ENCODE measurements at regions not wholly inside any gene's neighbourhood (a gene's known extent, or its start where the extent isn't known, plus 50 kb on each side); places are given as distances from the start of the nearest gene placed in this dataset.

DNA sequence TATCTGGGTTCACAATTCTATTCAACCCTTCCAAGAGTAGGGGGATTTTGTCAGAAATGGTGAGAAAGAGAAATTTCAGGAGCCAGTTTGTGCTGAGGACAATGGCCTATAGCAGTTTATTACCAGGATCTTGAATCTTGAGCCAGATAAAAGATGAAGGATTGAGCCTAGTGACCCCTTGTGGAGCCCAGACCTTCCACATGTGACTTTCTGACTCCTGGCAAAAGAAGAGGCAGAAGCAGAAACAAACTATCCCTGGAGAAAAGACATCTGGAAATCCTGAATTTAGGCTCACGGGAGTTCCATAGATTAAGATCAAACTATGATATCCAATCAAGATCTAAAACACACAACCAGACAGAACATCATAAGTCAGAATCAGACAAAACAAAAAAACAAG is 60.9 kb upstream of the CHRM2 start:
- in situ Hi-C loops (cut with HindIII; ENCODE audit: low sequenced_read_pairs): no loop called here
- no peak for DNase-seq (ENCODE audit: low spot score)

DNA sequence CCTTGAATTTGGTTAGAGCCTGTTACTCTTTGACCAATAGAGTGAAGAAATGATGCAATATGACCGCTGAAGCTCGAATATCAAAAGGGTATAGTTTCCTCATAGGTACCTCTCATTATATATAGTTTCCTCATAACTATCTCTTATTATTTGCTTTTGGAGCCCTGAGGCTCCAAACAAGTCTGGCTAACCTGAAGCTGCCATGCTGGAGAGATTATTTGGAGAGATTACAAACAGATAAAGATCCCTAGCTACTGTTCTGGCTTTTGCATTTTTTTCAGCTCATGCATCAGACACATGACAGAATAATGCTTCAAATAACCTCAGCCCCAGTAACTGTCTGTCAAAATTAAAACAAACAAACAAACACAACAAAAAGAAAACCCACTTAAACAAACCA is 65.4 kb upstream of the CHRM2 start:
- in situ Hi-C loops (cut with HindIII; ENCODE audit: low sequenced_read_pairs): no loop called here

DNA sequence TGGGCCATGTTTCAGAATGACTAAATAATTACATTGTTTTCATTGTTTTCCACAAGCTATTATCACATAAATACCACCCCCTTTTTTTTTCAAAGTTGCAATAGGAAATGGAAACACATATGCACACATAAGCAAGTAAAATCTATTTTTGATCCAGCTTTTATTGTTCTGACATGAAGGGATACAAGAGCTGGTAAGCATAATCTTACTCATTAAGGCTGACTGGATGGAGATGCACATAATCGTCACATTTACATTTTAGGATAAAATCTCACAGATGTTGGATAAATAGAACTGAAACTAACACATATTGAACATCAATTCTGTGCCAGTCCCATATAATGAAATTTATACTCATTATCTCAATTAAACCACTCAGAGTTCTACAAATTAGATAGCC is 84.5 kb upstream of the CHRM2 start:
- DNase-seq (ENCODE audit: low spot score): no peak
- in situ Hi-C loops (cut with HindIII; ENCODE audit: low sequenced_read_pairs): no loop called here

More for the DNA sequence above, 65.4 kb upstream of the CHRM2 start:
- no peak for DNase-seq (ENCODE audit: low spot score)

DNA sequence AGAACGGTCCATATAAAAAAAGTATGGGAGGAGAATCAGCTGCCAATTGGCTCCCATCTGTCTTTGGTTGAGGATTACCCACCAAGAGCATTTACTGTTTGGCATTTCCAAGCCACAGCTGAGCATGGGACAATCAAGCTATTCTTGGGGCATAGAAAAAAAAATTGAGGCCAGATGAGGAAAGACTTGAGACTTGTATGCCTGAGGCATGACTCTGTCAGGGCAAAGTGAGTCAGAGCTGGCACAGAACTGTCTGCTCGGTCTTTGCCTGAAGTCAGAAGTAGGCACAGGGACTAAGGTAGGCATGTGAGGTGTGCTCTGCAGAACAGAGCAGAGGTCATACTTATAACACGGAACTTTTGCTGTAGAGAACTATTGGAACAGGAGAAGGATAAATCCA is 126.5 kb upstream of the CHRM2 start:
- no peak for DNase-seq (ENCODE audit: low spot score)
- in situ Hi-C loops (cut with HindIII; ENCODE audit: low sequenced_read_pairs): no loop called here

DNA sequence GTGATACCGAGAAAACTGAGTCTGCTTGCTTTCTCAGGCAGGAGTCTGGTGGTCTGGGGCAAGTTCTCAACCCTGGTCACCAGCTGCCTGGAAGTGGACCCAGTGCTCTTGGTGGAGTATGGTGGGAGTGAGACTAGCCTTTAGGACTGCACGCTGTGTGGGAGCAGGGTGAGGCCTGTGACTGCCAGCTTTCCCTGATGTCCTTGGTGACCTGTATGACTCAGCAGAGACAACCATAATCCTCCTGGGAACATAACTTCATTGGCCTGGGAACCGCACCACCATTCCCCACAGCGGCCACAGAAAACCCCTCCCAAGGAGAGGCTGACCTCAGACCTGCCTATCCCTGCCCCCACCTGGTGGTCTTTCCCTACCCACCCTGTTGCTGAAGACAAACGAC is 139.5 kb upstream of the CHRM2 start:
- in situ Hi-C loops (cut with HindIII; ENCODE audit: low sequenced_read_pairs): no loop called here
- no peak for DNase-seq (ENCODE audit: low spot score)

DNA sequence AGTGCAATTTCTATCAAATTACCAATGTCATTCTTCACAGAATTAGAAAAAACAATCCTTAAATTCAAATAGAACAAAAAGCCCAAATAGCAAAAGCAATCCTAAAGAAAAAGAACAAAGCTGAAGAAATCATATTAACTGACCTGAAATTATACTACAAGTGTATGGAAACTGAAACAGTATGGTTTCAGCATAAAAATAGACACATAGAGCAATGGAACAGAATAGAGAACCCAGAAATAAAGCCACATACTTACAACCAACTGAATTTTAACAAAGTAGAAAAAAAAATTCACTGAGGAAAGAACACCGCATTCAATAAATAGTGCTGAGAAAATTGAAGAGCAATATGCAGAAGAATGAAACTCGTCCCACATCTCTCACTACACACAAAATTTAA is 142.0 kb upstream of the CHRM2 start:
- in situ Hi-C loops (cut with HindIII; ENCODE audit: low sequenced_read_pairs): no loop called here
- DNase-seq (ENCODE audit: low spot score): no peak

DNA sequence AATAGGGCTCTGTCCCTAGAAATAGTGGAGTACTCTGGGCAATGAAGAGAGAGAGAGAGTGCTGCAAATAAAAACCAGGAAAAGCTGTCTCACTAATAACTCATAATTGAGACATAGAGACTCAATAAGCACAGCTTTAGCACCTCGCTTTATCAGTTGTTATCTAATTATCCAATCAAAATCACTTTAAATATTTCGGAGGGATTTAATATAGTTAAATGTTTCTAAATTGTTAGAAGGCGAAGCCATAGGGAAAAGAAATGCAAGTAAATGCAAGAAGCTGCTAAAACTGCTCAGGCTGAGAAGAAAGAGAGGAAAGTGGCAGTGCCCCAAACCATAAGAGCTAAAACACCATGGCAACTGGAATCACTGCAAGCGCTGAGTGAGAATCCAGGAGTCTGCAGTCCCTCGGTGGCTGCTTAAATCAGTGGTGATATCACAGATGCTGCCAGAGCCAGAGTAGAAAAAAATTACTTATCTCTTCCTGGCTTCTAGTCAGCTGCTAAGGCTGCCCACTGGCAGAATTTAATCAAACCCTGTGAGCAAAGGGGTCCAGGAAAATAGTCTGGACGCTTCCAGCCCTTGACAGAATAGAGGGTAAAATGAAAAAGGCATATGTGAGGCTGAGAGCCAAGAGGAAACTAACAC is 150.4 kb upstream of the CHRM2 start:
- DNase-seq (ENCODE audit: low spot score): no peak
- in situ Hi-C loops (cut with HindIII; ENCODE audit: low sequenced_read_pairs): no loop called here

DNA sequence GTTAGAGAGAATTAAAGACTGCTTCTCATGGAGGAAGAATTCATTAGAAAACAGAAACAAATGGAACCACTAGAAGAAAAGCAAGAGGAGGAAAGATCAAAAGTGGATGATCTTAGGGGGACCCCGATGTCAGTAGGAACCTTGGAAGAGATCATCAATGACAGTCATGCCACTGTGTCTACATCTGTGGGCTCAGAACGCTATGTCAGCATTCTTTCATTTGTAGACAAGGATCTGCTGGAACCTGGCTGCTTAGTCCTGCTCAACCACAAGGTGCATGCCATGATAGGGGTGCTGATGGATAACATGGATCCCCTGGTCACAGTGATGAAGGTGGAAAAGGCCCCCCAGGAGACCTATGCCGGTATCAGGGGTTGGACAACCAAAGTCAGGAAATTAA is 154.4 kb upstream of the CHRM2 start:
- DNase-seq (ENCODE audit: low spot score): no peak
- in situ Hi-C loops (cut with HindIII; ENCODE audit: low sequenced_read_pairs): no loop called here

DNA sequence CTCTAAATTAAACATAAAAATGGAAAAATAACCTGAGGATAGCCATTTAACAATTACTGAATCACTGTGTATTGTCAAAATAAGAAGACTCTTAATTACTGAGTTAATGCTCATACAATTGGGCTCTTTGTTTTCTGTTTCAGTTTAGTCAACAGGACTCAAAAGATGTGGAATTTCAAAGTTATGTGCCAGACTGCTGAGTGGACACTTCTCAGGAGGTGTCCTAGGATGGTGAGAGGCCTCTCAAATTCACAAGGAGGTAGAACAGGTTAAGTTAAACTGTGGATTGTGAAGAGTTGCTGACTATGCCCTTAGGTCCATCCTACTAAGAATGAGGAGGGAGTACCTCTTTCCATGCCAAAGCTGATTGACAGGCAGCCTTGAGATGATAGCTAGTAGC is 157.7 kb upstream of the CHRM2 start:
- DNase-seq (ENCODE audit: low spot score): no peak
- in situ Hi-C loops (cut with HindIII; ENCODE audit: low sequenced_read_pairs): no loop called here

DNA sequence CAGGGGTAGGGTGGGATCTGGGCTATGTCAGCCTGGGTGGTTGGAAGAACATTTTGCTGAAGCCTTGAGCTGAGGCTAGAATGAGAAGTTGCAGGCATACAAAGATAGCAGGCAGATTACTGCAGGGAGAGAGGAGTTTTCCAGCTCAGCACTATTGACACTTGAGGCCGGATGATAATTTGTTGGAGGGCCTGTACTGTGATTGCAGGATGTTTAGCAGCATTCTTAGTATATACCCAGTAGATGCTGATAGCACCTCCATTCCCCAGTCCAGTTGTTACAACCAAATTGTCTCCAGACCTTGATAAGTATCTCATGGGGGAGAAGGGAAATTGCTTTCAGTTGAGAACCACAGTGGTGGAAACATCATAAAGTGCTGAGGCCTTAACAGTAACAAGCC is 158.6 kb upstream of the CHRM2 start:
- in situ Hi-C loops (cut with HindIII; ENCODE audit: low sequenced_read_pairs): no loop called here
- no peak for DNase-seq (ENCODE audit: low spot score)

DNA sequence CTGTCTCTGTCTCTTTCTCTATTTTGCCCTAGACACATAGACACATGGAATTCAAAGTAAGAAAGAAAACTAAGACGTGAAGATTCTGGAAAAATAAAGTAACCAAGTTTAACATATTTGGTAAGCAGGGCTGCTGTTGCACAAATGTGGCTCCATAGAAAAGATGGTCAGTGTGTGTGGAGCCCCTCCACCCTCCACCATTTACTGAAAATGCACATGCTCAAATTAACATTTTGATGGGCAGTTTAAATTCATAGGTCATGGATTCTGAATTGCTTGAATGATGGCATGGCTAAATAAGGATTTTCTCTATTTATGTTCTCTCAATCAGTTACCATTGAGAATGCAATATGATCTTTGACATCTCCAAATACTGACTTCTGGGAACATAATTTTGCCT is 165.5 kb upstream of the CHRM2 start:
- in situ Hi-C loops (cut with HindIII; ENCODE audit: low sequenced_read_pairs): no loop called here
- DNase-seq (ENCODE audit: low spot score): no peak

DNA sequence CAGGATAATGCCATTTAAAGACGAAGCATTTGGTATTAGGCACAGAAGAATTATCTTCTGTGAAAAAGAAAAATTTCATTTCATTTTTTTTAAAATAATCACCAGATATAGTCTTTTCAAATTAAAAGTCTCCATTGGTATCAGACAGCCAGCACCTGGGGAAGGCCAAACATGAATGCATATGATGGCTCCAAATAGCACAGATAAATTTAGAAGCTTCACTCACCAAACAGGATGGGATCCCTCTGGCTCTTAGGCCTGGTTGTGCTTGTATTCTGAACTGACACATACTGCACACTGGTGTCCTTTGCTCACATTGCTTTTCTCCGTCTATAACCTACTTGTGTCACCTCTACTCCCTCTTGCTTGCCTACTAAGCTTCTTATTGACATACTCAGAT is 169.5 kb upstream of the CHRM2 start:
- in situ Hi-C loops (cut with HindIII; ENCODE audit: low sequenced_read_pairs): no loop called here

DNA sequence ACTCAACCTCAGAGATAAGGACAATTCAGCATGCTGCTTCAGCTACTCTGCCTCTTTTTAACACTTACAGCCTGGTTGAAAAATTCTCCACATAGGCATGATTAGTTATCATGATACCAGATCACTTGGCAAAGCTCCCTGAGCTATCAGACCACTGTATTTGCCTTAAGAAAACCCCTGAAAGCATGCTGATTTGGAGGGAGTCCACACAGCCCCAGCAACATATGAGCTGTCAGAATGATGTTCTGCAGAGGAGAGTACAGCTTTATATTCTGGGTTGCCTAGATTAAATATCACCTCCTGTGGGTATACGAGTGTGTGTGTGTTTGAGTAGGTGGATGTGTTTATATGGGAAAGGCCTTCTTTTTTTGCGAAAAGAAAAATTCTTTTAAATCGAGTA is 170.2 kb upstream of the CHRM2 start:
- DNase-seq (ENCODE audit: low spot score): no peak
- in situ Hi-C loops (cut with HindIII; ENCODE audit: low sequenced_read_pairs): no loop called here

More for the DNA sequence above, 169.5 kb upstream of the CHRM2 start:
- DNase-seq (ENCODE audit: low spot score): no peak

DNA sequence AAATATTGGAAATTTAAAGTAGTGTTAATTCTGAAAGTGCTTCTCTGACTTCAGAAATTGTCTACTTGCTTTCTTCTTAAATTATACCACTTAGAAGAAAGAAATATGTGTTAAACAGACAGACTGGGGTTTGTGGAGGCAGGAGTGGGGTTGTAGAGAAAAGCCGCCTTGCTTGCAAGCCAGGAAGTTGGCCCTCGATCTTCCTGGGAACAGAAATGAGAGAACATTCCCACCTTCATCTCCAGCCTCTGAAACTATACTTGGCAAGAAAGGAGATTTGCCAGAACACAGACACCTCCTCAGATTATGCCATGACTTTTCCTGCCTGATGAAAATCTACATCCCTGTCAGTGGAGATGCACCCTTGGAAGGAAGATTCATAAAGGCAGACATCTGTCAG is 171.2 kb upstream of the CHRM2 start:
- in situ Hi-C loops (cut with HindIII; ENCODE audit: low sequenced_read_pairs): no loop called here
- no peak for DNase-seq (ENCODE audit: low spot score)

DNA sequence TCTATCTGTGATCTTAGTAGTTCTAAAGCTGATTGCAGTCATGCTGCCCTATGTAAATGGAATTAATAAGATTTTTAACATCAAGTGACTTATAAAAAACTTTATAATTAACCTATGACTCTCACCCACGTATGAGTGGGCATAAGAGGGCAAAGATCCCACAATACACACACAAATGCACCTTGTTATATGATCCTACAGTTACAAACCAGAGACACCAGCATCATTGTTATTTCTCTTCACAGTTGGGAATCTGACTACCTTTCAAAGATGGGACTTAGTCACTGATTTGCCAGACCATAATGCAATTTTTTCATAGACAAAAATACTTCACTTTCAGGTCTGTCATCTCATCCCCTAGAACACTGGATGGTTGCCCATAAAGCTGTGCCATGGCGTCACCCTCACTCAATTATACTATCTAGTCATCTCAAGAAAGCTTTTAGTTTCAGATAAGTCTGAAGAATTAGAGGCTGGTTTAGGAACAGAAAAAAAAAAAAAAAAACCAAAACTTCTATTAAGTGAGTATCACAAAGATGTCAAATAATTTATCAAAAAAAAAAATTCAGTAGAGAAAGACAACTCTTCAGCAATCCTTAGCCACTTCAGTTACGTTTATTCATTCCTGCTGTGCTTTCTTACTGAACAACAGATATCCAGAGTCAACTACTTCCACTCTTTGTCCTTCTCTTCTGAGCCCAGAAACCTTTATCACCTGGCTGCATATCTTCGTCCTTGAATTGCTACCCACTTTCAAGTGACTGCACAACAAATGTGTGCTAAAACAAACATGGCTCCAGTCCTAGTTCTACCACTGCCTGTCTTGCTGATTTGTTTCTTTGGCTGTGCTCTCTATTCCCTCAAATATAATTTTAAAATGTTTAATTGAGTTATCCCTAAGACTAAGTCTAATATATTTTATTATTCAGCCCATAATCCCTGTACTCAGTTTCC is 175.0 kb upstream of the CHRM2 start:
- DNase-seq (ENCODE audit: low spot score): no peak
- in situ Hi-C loops (cut with HindIII; ENCODE audit: low sequenced_read_pairs): no loop called here

DNA sequence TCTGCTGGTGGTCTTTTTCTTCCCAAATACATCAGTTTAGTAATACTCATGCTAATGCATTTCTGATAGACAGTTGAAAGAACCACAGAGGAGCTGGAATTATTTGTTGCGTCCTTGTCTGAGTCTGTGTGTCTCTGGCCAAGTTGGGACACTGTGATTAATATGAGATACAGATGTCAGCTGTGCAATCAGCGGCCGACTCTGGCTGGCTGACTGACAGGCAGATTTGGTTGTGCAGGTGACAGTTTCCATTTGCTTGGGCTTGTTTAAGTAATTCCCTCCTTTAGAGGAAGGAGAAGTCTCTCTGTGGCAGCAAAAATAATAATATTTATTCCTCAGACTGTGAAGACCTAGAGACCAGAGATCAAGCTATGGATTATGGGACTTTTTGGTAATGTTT is 176.2 kb upstream of the CHRM2 start:
- no peak for DNase-seq (ENCODE audit: low spot score)
- in situ Hi-C loops (cut with HindIII; ENCODE audit: low sequenced_read_pairs): no loop called here

DNA sequence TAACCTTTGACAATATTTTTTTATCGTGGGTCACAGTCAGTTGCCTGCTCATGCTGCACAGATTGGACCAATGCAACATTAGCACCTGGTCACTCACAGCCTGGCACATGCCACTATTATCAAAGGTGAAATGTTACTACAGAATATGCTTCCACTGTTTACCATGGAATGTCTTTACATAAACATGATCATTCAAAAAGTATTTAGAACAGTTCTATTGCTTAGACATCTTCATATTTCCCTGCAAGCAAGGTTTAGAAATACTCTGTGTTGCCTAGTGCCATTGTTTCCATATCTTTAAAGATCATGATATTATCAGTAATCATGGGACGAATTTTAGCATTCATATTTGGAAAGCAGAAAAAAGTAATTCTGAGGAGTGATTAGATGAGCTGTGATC is 179.9 kb upstream of the CHRM2 start:
- DNase-seq (ENCODE audit: low spot score): no peak
- in situ Hi-C loops (cut with HindIII; ENCODE audit: low sequenced_read_pairs): no loop called here

DNA sequence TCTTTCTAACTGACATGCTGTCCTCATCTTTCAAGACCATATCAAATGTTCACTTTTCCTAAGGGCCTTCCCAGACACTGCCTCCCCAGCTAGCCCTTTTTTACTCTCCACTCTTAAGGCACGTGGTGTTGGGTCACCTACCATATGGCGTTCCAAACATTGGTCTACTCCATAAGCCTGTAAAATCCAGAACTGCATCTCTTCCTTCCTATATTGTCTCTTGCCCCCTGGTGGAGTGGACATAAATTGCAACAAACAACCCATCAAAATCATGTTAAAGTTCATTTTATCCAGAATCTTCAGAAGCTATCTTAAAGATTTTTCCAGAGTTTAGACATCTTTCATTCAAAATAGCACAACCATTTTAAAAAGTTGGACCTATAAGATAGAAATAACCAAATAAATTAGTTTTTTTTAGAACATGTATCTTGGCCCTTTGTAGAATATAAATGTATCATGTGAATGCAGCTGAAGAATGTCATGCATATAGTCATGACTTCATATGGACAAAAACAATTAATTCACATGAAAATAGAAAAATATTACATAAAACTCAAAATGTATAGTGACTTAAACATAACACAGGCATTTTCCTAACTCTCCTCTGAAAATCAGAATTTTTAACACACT is 180.6 kb upstream of the CHRM2 start:
- peak; percentile 9 for DNase-seq (ENCODE audit: low spot score)
- in situ Hi-C loops (cut with HindIII; ENCODE audit: low sequenced_read_pairs): no loop called here

DNA sequence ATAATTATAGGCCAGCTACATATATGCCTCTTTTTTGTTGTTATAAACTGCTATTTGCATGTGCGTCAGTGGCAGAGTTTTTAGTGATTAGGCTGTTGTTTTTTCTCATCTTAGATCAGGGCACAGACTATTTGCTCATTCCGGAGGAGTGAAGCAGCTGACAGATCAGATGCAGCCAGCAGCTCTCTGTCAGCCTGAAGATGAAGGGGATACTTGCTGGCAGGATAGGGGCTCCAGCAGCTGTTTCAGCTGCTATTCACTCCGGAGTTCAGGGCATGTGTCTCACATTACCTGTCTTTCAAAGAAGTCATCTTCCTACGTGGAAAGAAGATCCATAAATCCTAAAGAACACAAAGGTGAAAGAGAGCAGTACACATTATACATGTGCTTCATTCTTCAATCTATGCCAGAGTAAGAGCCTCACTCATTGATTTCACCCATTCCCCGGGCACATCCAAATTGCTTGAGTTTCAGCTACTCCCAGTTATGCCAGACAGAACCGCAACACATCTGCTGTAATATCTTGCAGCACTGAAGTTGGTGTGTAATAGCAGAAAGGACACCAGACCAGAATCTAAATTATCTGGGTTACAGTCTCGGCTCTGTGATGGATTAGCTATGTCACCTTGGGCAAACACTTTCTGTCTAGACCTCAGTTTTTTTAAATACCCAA is 182.8 kb upstream of the CHRM2 start:
- in situ Hi-C loops (cut with HindIII; ENCODE audit: low sequenced_read_pairs): no loop called here
- DNase-seq (ENCODE audit: low spot score): no peak

Measured in G401 (cell line).